SK-N-SH treated with all-trans-retinoic acid at 6 μM for 48 hours (cell line): ENCODE measurements at regions not wholly inside any gene's neighbourhood (a gene's known extent, or its start where the extent isn't known, plus 50 kb on each side); places are given as distances from the start of the nearest gene placed in this dataset.

Source experiments
- ATAC-seq: fragments of 200-7000 bp; cut with Tn5 transposase; 3 replicates; pipeline ENCODE4 v1.9.1; 2020; ENCODE audit warnings: mild to moderate bottlenecking, moderate library complexity
- ARNTL ChIP-seq: fragments of 450-650 bp; formaldehyde crosslinking; IDR thresholded peaks from 2 replicates; pipeline ENCODE4 v1.5.0; 2020; ENCODE audit warnings: low read depth, mild to moderate bottlenecking, moderate library complexity, borderline replicate concordance
- BACH2 ChIP-seq: fragments of 250-450 bp; sonication (Bioruptor Pico); IDR thresholded peaks from 2 replicates; pipeline ENCODE4 v1.9.0; 2021; ENCODE audit warnings: mild to moderate bottlenecking, borderline replicate concordance
- CREB5 ChIP-seq: fragments of 250-450 bp; sonication (Bioruptor Pico); IDR thresholded peaks from 2 replicates; pipeline ENCODE4 v1.5.1; 2020; ENCODE audit warnings: low read depth, mild to moderate bottlenecking, moderate library complexity
- CSDC2 ChIP-seq: fragments of 250-450 bp; sonication (Bioruptor Pico); IDR thresholded peaks from 2 replicates; pipeline ENCODE4 v1.5.0; 2020; ENCODE audit warnings: mild to moderate bottlenecking, moderate library complexity
- CSRNP3 ChIP-seq: fragments of 250-450 bp; sonication (Bioruptor Pico); IDR thresholded peaks from 2 replicates; pipeline ENCODE4 v1.5.1; 2021; ENCODE audit warnings: mild to moderate bottlenecking, moderate library complexity
- GLIS3 ChIP-seq: fragments of 250-450 bp; sonication (Bioruptor Pico); IDR thresholded peaks from 2 replicates; pipeline ENCODE4 v1.5.0; 2020; ENCODE audit warnings: mild to moderate bottlenecking, moderate library complexity
- ISL1 ChIP-seq: fragments of 250-450 bp; sonication (Bioruptor Pico); IDR thresholded peaks from 2 replicates; pipeline ENCODE4 v2.1.2; 2022; ENCODE audit warnings: mild to moderate bottlenecking, moderate library complexity
- OSR1 ChIP-seq: fragments of 250-450 bp; sonication (Bioruptor Pico); IDR thresholded peaks from 2 replicates; pipeline ENCODE4 v1.8.0; 2022; ENCODE audit warnings: moderate library complexity, mild to moderate bottlenecking, inconsistent platforms
- PATZ1 ChIP-seq: fragments of 250-450 bp; sonication (Bioruptor Pico); IDR thresholded peaks from 2 replicates; pipeline ENCODE4 v1.8.0; 2020; ENCODE audit warnings: mild to moderate bottlenecking, moderate library complexity, borderline replicate concordance
- PPARA ChIP-seq: fragments of 250-450 bp; sonication (Bioruptor Pico); IDR thresholded peaks from 2 replicates; pipeline ENCODE4 v1.5.0; 2020; ENCODE audit warnings: mild to moderate bottlenecking, borderline replicate concordance
- RARB ChIP-seq: fragments of 250-450 bp; sonication (Bioruptor Pico); IDR thresholded peaks from 2 replicates; pipeline ENCODE4 v1.8.0; 2021; ENCODE audit warnings: mild to moderate bottlenecking, moderate library complexity
- TCF4 ChIP-seq: fragments of 250-450 bp; sonication (Bioruptor Pico); IDR thresholded peaks from 2 replicates; pipeline ENCODE4 v1.8.0; 2021; ENCODE audit warnings: mild to moderate bottlenecking, moderate library complexity, borderline replicate concordance
- TSHZ2 ChIP-seq: fragments of 250-450 bp; sonication (Bioruptor Pico); IDR thresholded peaks from 2 replicates; pipeline ENCODE4 v1.5.0; 2020; ENCODE audit warnings: mild to moderate bottlenecking, moderate library complexity
- ZC3H10 ChIP-seq: fragments of 250-450 bp; sonication (Bioruptor Pico); IDR thresholded peaks from 2 replicates; pipeline ENCODE4 v1.5.1; 2021; ENCODE audit warnings: mild to moderate bottlenecking, moderate library complexity
- ZFP3 ChIP-seq: fragments of 250-450 bp; sonication (Bioruptor Pico); IDR thresholded peaks from 2 replicates; pipeline ENCODE4 v1.5.0; 2020; ENCODE audit warnings: mild to moderate bottlenecking, moderate library complexity
- ZFP30 ChIP-seq: fragments of 450-650 bp; formaldehyde crosslinking; IDR thresholded peaks from 2 replicates; pipeline ENCODE4 v1.5.0; 2022; ENCODE audit warnings: mild to moderate bottlenecking, moderate library complexity
- ZNF565 ChIP-seq: fragments of 450-650 bp; formaldehyde crosslinking; conservative IDR thresholded peaks from 2 replicates; pipeline ENCODE4 v1.5.0; 2020; ENCODE audit warnings: low read depth, mild to moderate bottlenecking, moderate library complexity
- ZNF70 ChIP-seq: fragments of 450-650 bp; formaldehyde crosslinking; IDR thresholded peaks from 2 replicates; pipeline ENCODE4 v1.5.0; 2020; ENCODE audit warnings: mild to moderate bottlenecking, moderate library complexity
- TF ChIP-seq, protein P1 (sequence below): fragments of 250-450 bp; sonication (Bioruptor Pico); IDR thresholded peaks from 2 replicates; pipeline ENCODE4 v1.8.0; 2021; ENCODE audit warnings: low read depth, mild to moderate bottlenecking, moderate library complexity, borderline replicate concordance

DNA sequence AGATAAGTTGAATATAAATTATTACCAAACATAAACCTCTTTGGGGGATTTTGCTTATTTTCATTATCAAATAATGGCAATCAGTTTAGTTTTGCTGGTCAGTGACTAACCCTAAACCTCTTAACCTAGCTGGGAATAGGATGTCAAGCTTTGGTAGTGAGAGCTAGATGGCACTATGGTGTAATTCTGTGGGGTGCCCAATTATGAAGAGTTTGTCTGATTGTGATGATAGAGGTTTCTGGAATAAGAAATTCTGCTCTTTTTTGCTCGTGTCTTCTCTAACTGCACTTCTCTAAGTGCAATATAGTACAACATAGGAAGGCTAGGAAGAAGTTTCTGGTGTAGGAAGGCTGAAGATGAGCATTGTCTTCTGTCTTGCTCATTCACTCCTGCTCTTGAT lies 59.8 kb downstream of the XCL1 start:
- ATAC-seq: peak; percentile 73
- TF ChIP-seq TSHZ2 (CRISPR knock-in tag) (no peak), RARB (CRISPR knock-in tag) (no peak)

DNA sequence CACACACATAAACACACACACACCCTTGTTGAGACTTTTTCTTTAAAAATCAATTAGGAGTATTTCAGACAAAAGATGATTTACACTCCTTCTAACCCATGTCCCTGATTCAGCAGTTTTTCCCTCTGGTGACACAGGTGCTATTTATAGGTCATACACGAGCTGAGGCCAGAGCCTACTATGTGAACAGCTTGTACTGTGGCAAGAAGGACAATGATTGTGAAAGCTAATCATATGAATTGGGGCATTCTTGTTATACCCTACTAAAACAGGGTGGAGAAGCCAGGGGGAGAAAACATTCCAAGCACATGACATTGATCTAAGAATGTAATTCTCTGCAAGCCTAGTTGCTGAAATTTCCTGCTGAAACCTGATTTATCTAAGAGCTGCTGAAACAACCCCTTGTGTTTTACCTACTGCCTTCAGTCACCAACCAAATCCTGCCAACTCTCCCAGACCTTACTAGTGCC lies 60.3 kb downstream of the XCL1 start:
- peak; percentile 80 for ATAC-seq
- TF ChIP-seq ISL1 (CRISPR knock-in tag) (no peak), BACH2 (CRISPR knock-in tag) (no peak), RARB (CRISPR knock-in tag) (no peak), PPARA (CRISPR knock-in tag) (no peak), CSRNP3 (no peak), ZFP30 (CRISPR knock-in tag) (no peak), GLIS3 (CRISPR knock-in tag) (no peak), CREB5 (CRISPR knock-in tag) (no peak), TCF4 (CRISPR knock-in tag) (no peak), OSR1 (no peak), ZNF565 (CRISPR knock-in tag) (no peak), ZFP3 (CRISPR knock-in tag) (no peak), ZC3H10 (CRISPR knock-in tag) (no peak)
- TF ChIP-seq, protein P1, sequence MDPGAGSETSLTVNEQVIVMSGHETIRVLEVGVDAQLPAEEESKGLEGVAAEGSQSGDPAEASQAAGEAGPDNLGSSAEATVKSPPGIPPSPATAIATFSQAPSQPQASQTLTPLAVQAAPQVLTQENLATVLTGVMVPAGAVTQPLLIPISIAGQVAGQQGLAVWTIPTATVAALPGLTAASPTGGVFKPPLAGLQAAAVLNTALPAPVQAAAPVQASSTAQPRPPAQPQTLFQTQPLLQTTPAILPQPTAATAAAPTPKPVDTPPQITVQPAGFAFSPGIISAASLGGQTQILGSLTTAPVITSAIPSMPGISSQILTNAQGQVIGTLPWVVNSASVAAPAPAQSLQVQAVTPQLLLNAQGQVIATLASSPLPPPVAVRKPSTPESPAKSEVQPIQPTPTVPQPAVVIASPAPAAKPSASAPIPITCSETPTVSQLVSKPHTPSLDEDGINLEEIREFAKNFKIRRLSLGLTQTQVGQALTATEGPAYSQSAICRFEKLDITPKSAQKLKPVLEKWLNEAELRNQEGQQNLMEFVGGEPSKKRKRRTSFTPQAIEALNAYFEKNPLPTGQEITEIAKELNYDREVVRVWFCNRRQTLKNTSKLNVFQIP (CRISPR knock-in tag): no peak

GRCh38 chr1:168637350-168637991 lies 61.1 kb downstream of the XCL1 start:
- no peak for TF ChIP-seq CSRNP3
- TF ChIP-seq ZFP3 (CRISPR knock-in tag): no peak
- 0 out of 2 replicates have a peak, but pooled peaks have one; percentile 40 for TF ChIP-seq ZC3H10 (CRISPR knock-in tag)
- TF ChIP-seq, all 23 proteins: peak for 1
- ATAC-seq: peak; percentile 77

DNA sequence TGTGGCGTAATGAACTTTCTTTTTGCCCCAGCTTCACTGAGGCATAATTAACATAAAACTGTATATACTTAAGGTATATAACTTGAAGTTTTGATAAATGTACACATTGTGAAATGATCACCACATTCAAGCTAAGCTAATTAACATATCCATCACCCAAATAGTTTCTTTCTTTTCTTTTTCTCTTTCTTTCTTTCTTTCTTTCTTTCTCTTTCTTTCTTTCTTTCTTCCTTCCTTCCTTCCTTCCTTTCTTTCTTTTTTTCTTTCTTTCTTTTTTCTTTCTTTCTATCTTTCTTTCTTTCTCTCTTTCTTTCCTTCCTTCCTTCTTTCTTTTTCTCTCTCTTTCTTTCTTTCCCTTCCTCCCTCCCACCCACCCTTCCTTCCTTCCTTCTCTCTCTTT lies 62.5 kb downstream of the XCL1 start:
- ATAC-seq: no peak
- TF ChIP-seq ZNF70 (CRISPR knock-in tag) (no peak), CREB5 (CRISPR knock-in tag) (no peak), TSHZ2 (CRISPR knock-in tag) (no peak), TCF4 (CRISPR knock-in tag) (no peak), ISL1 (CRISPR knock-in tag) (no peak), GLIS3 (CRISPR knock-in tag) (no peak), BACH2 (CRISPR knock-in tag) (no peak), ARNTL (CRISPR knock-in tag) (no peak), ZFP30 (CRISPR knock-in tag) (no peak), CSDC2 (CRISPR knock-in tag) (no peak), ZC3H10 (CRISPR knock-in tag) (no peak), OSR1 (no peak), PATZ1 (CRISPR knock-in tag) (no peak)
